ENCODE measurements at regions not wholly inside any gene's neighbourhood (a gene's known extent, or its start where the extent isn't known, plus 50 kb on each side); places are given as distances from the start of the nearest gene placed in this dataset.

GRCh38 chr3:118823626-118824025 lies 211.0 kb downstream of the IGSF11 start:
- TF ChIP-seq, protein P1, sequence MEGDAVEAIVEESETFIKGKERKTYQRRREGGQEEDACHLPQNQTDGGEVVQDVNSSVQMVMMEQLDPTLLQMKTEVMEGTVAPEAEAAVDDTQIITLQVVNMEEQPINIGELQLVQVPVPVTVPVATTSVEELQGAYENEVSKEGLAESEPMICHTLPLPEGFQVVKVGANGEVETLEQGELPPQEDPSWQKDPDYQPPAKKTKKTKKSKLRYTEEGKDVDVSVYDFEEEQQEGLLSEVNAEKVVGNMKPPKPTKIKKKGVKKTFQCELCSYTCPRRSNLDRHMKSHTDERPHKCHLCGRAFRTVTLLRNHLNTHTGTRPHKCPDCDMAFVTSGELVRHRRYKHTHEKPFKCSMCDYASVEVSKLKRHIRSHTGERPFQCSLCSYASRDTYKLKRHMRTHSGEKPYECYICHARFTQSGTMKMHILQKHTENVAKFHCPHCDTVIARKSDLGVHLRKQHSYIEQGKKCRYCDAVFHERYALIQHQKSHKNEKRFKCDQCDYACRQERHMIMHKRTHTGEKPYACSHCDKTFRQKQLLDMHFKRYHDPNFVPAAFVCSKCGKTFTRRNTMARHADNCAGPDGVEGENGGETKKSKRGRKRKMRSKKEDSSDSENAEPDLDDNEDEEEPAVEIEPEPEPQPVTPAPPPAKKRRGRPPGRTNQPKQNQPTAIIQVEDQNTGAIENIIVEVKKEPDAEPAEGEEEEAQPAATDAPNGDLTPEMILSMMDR (IDR thresholded peaks at IDR 0.05): no peak
- TF ChIP-seq POLR2A (IDR thresholded peaks at IDR 0.05): no peak

Measured in Peyer's patch (tissue), 4 donors.